GM03348 (cell line): ENCODE measurements at regions not wholly inside any gene's neighbourhood (a gene's known extent, or its start where the extent isn't known, plus 50 kb on each side); places are given as distances from the start of the nearest gene placed in this dataset.
"Not testable (repeated sequence)": the region's sequence is repeated elsewhere in the genome, so short reads cannot be mapped to it uniquely, and the experiment has no call there.

Experiments
- DNase-seq: peaks from one replicate; pipeline ENCODE4 v3.0.0; 2012; ENCODE audit warnings: low spot score

GRCh38 chr21:35982717-35983116 lies 77.6 kb downstream of the SETD4 start:
- no peak for DNase-seq

- no peak for DNase-seq
Measured at GRCh38 chr21:35981514-35982070, 78.7 kb downstream of the SETD4 start.

GRCh38 chr21:35980821-35981220 lies 79.5 kb downstream of the SETD4 start:
- DNase-seq, result no peak

- DNase-seq, result not testable (repeated sequence)
Measured at GRCh38 chr21:35977860-35978259, 82.5 kb downstream of the SETD4 start.

- no peak for DNase-seq
Measured at GRCh38 chr21:35976929-35977328, 83.4 kb downstream of the SETD4 start.

GRCh38 chr21:35976481-35976880 lies 83.8 kb downstream of the SETD4 start:
- DNase-seq, result no peak

GRCh38 chr21:35974775-35975174 lies 85.6 kb downstream of the SETD4 start:
- DNase-seq, result no peak

- DNase-seq, result no peak
Measured at GRCh38 chr21:35971824-35972223, 88.5 kb downstream of the SETD4 start.

GRCh38 chr21:35969281-35969680 lies 91.0 kb downstream of the SETD4 start:
- DNase-seq, result no peak

- DNase-seq, result no peak
Measured at GRCh38 chr21:35968564-35968963, 91.8 kb downstream of the SETD4 start.

- no peak for DNase-seq
Measured at GRCh38 chr21:35965699-35966098, 94.6 kb downstream of the SETD4 start.

GRCh38 chr21:35963920-35964451 lies 96.3 kb downstream of the SETD4 start:
- no peak for DNase-seq

- DNase-seq, result no peak
Measured at GRCh38 chr21:35962917-35963316, 97.4 kb downstream of the SETD4 start.

GRCh38 chr21:35954066-35954465 lies 106.3 kb downstream of the SETD4 start:
- no peak for DNase-seq

GRCh38 chr21:35953597-35953996 lies 106.7 kb downstream of the SETD4 start:
- DNase-seq, result no peak

GRCh38 chr21:35952651-35953340 lies 107.5 kb downstream of the SETD4 start:
- no peak for DNase-seq

GRCh38 chr21:35948982-35949381 lies 111.3 kb downstream of the SETD4 start:
- DNase-seq, result no peak

GRCh38 chr21:35945089-35945671 lies 115.1 kb downstream of the SETD4 start:
- no peak for DNase-seq

- no peak for DNase-seq
Measured at GRCh38 chr21:35943752-35944151, 116.6 kb downstream of the SETD4 start.

GRCh38 chr21:35942211-35943144 lies 117.8 kb downstream of the SETD4 start:
- DNase-seq, result no peak

- peak; percentile 74 for DNase-seq
Measured at GRCh38 chr21:35940074-35940927, 120.0 kb downstream of the SETD4 start.
